ENCODE measurements at regions not wholly inside any gene's neighbourhood (a gene's known extent, or its start where the extent isn't known, plus 50 kb on each side); places are given as distances from the start of the nearest gene placed in this dataset.

GRCh38 chr12:13603953-13604352 lies 377.4 kb downstream of the GRIN2B start:
- TF ChIP-seq CTCF (IDR thresholded peaks at IDR 0.05): no peak
- no peak for TF ChIP-seq POLR2AphosphoS5 (IDR thresholded peaks at IDR 0.05)
- no peak for TF ChIP-seq POLR2A (IDR thresholded peaks at IDR 0.05)
